Nephron (organoid): ENCODE measurements at regions not wholly inside any gene's neighbourhood (a gene's known extent, or its start where the extent isn't known, plus 50 kb on each side); places are given as distances from the start of the nearest gene placed in this dataset.
A peak's percentile ranks its signal among the peaks of the same experiment; 100 is the strongest.

Experiments
- H3K27ac Mint-ChIP-seq, 3 experiments: 2 replicates each; pipeline ENCODE4 v1.8.0; 2020; ENCODE audit warnings: mixed read lengths in 3 of 3, mild to moderate bottlenecking in 2 of 3, moderate library complexity in 1 of 3
- H3K27me3 Mint-ChIP-seq: 2 replicates; pipeline ENCODE4 v1.8.0; 2021; ENCODE audit warnings: low read depth, mild to moderate bottlenecking, moderate library complexity, mixed read lengths
- H3K36me3 Mint-ChIP-seq: 2 replicates; pipeline ENCODE4 v1.8.0; 2020; ENCODE audit warnings: low read depth, mixed read lengths
- H3K4me1 Mint-ChIP-seq: 2 replicates; pipeline ENCODE4 v1.8.0; 2020; ENCODE audit warnings: mixed read lengths
- H3K4me3 Mint-ChIP-seq, 3 experiments: 2 replicates each; pipeline ENCODE4 v1.8.0; 2020; ENCODE audit warnings: mild to moderate bottlenecking in 3 of 3, mixed read lengths in 3 of 3, moderate library complexity in 2 of 3
- H3K9me3 Mint-ChIP-seq: 2 replicates; pipeline ENCODE4 v1.8.0; 2020; ENCODE audit warnings: mixed read lengths
- TF ChIP-seq, protein P1 (sequence below), 3 experiments: fragments of 200-600 bp; sonication (generic); IDR thresholded peaks; one replicate each; pipeline ENCODE4 v1.5.0; 2021; ENCODE audit warnings: antibody characterized with exemption in 3 of 3; ENCODE audit not compliant: unreplicated experiment in 3 of 3

GRCh38 chr12:124517260-124518050 lies 50.0 kb downstream of the NCOR2 start:
- Mint-ChIP-seq H3K36me3 (peaks cover 17% of the 10 kb centered on the region), H3K4me3 (peak overlapping the region; percentile 87 to 96 (median 92)), H3K4me1 (peaks cover 72% of the 10 kb centered on the region), H3K27ac (peak overlapping the region; percentile 98 to 100 (median 99)), H3K27me3 (no peaks in the 10 kb centered on the region), H3K9me3 (no peaks in the 10 kb centered on the region)
- TF ChIP-seq, protein P1, sequence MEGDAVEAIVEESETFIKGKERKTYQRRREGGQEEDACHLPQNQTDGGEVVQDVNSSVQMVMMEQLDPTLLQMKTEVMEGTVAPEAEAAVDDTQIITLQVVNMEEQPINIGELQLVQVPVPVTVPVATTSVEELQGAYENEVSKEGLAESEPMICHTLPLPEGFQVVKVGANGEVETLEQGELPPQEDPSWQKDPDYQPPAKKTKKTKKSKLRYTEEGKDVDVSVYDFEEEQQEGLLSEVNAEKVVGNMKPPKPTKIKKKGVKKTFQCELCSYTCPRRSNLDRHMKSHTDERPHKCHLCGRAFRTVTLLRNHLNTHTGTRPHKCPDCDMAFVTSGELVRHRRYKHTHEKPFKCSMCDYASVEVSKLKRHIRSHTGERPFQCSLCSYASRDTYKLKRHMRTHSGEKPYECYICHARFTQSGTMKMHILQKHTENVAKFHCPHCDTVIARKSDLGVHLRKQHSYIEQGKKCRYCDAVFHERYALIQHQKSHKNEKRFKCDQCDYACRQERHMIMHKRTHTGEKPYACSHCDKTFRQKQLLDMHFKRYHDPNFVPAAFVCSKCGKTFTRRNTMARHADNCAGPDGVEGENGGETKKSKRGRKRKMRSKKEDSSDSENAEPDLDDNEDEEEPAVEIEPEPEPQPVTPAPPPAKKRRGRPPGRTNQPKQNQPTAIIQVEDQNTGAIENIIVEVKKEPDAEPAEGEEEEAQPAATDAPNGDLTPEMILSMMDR (IDR thresholded peaks at IDR 0.05; ENCODE audit: unreplicated experiment in 3 of 3), result no peak

DNA sequence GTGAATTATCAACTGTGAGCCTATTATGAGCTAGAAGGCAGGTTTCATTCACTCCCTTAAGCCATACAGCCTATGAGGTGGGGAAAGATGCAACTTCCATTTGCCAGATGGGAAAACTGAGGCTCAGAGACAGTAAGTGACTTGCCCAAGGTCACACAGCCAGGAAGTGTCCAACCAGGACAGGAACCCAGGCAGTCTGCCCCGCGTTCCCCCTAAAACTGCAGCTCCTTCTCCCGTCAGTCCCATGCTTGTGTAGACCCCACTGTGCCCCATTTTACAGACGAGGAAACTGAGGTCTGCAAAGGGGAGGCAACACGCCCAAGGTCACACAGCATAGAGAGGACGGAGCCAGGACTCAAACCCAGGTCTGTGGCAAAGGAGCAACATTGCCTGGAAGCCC lies 50.6 kb downstream of the NCOR2 start:
- Mint-ChIP-seq H3K9me3 (no peaks in the 10 kb centered on the region), H3K27ac (peak overlapping the region; percentile 94 to 100 (median 99)), H3K27me3 (no peaks in the 10 kb centered on the region), H3K4me1 (peaks cover 73% of the 10 kb centered on the region), H3K4me3 (peak overlapping the region in 2 of 3 experiments; percentile 78 to 96), H3K36me3 (peaks cover 18% of the 10 kb centered on the region)
- TF ChIP-seq, protein P1 (IDR thresholded peaks at IDR 0.05; ENCODE audit: unreplicated experiment in 3 of 3), result no peak

DNA sequence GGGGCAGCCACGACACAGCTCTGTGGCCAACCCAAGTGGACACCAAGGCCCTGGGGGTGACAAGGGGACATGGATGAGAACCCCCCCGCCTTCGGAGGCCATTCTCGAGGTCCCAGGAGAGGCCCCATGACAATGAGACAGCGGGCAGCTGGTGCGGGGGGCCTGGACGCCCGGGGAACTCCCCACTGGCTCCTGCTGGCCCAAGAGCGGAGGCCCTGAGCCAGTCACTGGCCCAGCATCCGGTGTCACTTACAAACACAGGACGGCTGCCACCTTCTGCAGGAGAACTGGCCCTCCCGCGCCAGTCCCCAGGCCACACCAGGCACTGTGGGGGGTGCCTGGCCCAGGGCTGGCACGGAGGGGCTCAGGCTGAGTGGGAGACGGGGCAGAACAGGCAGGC lies 51.4 kb downstream of the NCOR2 start:
- peaks cover 68% of the 10 kb centered on the region for H3K4me1 Mint-ChIP-seq
- H3K4me3 Mint-ChIP-seq, result peak overlapping the region in 2 of 3 experiments; percentile 84 to 96
- H3K27ac Mint-ChIP-seq, result peak overlapping the region; percentile 92 to 97 (median 93)
- TF ChIP-seq, protein P1 (IDR thresholded peaks at IDR 0.05; ENCODE audit: unreplicated experiment in 3 of 3), result no peak
- no peaks in the 10 kb centered on the region for H3K9me3 Mint-ChIP-seq
- no peaks in the 10 kb centered on the region for H3K27me3 Mint-ChIP-seq
- peaks cover 18% of the 10 kb centered on the region for H3K36me3 Mint-ChIP-seq

DNA sequence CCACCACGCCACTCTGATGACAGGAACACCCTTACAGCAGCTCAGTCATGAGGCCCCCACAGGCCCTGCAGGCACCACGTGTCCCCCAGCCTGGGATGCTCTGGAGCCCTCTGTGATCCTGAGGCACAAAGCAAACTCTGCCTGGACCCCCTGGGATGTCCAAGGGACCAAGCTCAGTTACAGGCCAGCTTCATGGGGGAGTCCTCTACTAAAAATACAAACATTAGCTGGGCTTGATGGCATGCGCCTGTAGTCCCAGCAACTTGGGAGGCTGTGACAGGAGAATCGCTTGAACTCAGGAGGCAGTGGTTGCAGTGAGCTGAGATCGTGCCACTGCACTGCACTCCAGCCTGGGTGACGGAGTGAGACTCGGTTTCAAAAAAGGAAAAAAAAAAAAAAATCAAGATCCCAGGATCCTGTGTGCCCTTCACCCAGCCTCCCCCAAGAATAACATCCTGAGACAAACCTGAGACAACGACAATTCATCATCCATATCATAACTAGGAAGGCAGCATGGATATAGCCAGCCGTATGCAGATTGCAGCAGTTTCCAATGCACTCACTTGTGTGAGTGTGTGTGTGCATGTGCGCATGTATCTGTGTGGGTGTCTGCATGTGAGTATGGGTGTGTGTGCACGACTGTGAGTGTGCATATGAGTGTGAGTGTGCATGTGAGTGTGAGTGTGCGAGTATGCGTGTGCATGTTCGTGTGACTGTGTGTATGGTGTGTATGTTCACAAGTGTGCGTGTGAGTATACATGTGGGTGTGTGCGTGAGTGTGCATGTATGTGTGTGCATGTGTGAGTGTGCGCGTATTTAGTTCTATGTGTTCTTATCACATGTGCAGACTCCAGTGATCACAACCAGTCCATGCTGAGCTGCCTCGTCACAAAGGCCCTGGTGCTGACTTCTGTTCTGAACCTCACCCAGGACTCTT lies 52.1 kb downstream of the NCOR2 start:
- peaks cover 18% of the 10 kb centered on the region for H3K36me3 Mint-ChIP-seq
- H3K27me3 Mint-ChIP-seq, result no peaks in the 10 kb centered on the region
- no peaks in the 10 kb centered on the region for H3K9me3 Mint-ChIP-seq
- TF ChIP-seq, protein P1 (IDR thresholded peaks at IDR 0.05; ENCODE audit: unreplicated experiment in 3 of 3), result no peak
- H3K4me3 Mint-ChIP-seq, result peak overlapping the region; percentile 11 to 85 (median 84)
- peaks cover 68% of the 10 kb centered on the region for H3K4me1 Mint-ChIP-seq
- H3K27ac Mint-ChIP-seq, result peak overlapping the region; percentile 92 to 97 (median 93)

- Mint-ChIP-seq H3K4me3 (peak overlapping the region in 1 of 3 experiments; percentile 57), H3K27me3 (no peaks in the 10 kb centered on the region), H3K4me1 (peaks cover 66% of the 10 kb centered on the region), H3K36me3 (peaks cover 18% of the 10 kb centered on the region), H3K27ac (peak overlapping the region; percentile 64 to 93 (median 92)), H3K9me3 (no peaks in the 10 kb centered on the region)
- TF ChIP-seq, protein P1 (IDR thresholded peaks at IDR 0.05; ENCODE audit: unreplicated experiment in 3 of 3), result no peak
Observed at GRCh38 chr12:124514145-124514995, 53.0 kb downstream of the NCOR2 start.
